ENCODE measurements at regions not wholly inside any gene's neighbourhood (a gene's known extent, or its start where the extent isn't known, plus 50 kb on each side); places are given as distances from the start of the nearest gene placed in this dataset.

DNA sequence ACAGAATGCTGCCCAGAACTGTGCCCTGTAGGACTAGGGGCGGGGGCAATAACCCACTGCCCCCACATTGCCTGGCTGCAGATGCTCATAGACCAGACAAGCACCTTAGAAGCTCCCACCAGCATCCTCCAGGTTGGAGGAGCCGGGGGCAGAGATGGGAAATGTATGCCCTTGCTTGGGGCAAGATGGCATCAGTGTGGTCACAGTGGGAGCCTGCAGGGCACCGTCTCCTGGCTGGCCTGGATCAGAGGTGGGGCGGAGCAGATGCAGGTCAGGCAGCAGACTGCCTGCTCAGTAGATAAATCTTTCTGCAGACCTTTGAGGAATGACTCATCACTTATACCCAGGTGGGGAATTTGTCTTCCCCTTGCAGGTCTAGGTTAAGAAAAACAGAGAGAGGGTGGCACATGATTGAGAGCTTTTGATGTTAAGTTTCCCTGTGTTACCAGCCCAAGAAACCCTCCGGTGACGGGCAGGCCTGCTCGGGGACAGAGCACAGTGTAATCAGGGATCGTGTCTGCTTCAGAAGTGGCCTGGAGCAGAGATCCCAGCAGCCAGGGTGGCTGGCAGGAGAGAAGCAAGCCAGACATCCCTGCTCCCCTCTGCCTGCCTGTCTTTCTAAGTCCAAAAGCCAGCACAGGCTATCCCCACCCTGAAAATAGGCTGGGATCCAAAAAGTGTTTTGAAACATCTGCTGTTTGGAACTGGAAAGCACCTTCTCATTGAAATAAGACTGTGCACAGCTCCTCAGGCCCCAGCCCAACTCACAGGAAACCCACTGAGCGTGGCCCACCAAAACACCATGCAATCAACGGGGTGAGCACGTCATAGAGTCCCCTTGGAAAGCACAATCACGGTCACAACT is 50.7 kb upstream of the RPL38 start:
- no peaks in the 10 kb centered on the region for H3K4me1 ChIP-seq (ENCODE audit: control insufficient read depth, insufficient read depth, low read length)
- H3K4me3 ChIP-seq (ENCODE audit: low read length) = no peak overlapping the region
- H3K9me3 ChIP-seq (ENCODE audit: control insufficient read depth, low read length) = no peaks in the 10 kb centered on the region
- no peak overlapping the region for H3K9ac ChIP-seq (ENCODE audit: low read length)
- no peaks in the 10 kb centered on the region for H3K36me3 ChIP-seq (ENCODE audit: control insufficient read depth, insufficient read depth, low read length)
- peaks cover 10% of the 10 kb centered on the region for H3K27me3 ChIP-seq (ENCODE audit: control insufficient read depth, insufficient read depth, low read length)

- Histone ChIP-seq H3K4me1 (ENCODE audit: control insufficient read depth, insufficient read depth, low read length) (no peaks in the 10 kb centered on the region), H3K9ac (ENCODE audit: low read length) (no peak overlapping the region), H3K27me3 (ENCODE audit: control insufficient read depth, insufficient read depth, low read length) (peaks cover 10% of the 10 kb centered on the region), H3K9me3 (ENCODE audit: control insufficient read depth, low read length) (no peaks in the 10 kb centered on the region), H3K4me3 (ENCODE audit: low read length) (no peak overlapping the region), H3K36me3 (ENCODE audit: control insufficient read depth, insufficient read depth, low read length) (no peaks in the 10 kb centered on the region)
These were observed 50.0 kb upstream of the RPL38 start for GRCh38 chr17:74153456-74153810.
